Liver (tissue), 8 donors: ENCODE measurements at regions not wholly inside any gene's neighbourhood (a gene's known extent, or its start where the extent isn't known, plus 50 kb on each side); places are given as distances from the start of the nearest gene placed in this dataset.

Source experiments
- DNase-seq: peaks from one replicate; pipeline ENCODE4 v3.0.0-alpha.2; 2017; ENCODE audit warnings: low spot score
- H3K27ac ChIP-seq, 2 donors: one replicate each; pipeline ENCODE4 v1.7.0; 2013; ENCODE audit warnings: inconsistent platforms in 2 of 2, low read length in 2 of 2, control low read depth in 1 of 2, low read depth in 1 of 2, mild to moderate bottlenecking in 1 of 2
- H3K27me3 ChIP-seq, 4 donors: one replicate each; pipeline versions ENCODE4 v1.6.1 to v1.7.0; 2013; ENCODE audit warnings: low read length in 3 of 4, inconsistent platforms in 1 of 4, mild to moderate bottlenecking in 1 of 4, moderate library complexity in 1 of 4; ENCODE audit not compliant: control insufficient read depth in 4 of 4, insufficient read depth in 4 of 4
- H3K36me3 ChIP-seq, 4 donors: one replicate each; pipeline versions ENCODE4 v1.6.1 to v1.7.0; 2013; ENCODE audit warnings: low read length in 3 of 4, mild to moderate bottlenecking in 3 of 4, low read depth in 1 of 4, moderate library complexity in 1 of 4; ENCODE audit not compliant: control insufficient read depth in 4 of 4, insufficient read depth in 3 of 4
- H3K4me1 ChIP-seq, 4 donors: one replicate each; pipeline versions ENCODE4 v1.6.1 to v1.7.0; 2013; ENCODE audit warnings: low read length in 3 of 4, mild to moderate bottlenecking in 3 of 4, moderate library complexity in 1 of 4; ENCODE audit not compliant: control insufficient read depth in 4 of 4, insufficient read depth in 4 of 4
- H3K4me3 ChIP-seq, 3 donors: one replicate each; pipeline versions ENCODE4 v1.6.1 to v1.7.0; 2013; ENCODE audit warnings: low read length in 3 of 3, control low read depth in 1 of 3, low read depth in 1 of 3, mild to moderate bottlenecking in 1 of 3
- H3K9ac ChIP-seq, 2 donors: one replicate each; pipeline ENCODE4 v1.7.0; 2013; ENCODE audit warnings: low read length in 2 of 2, mild to moderate bottlenecking in 2 of 2, moderate library complexity in 2 of 2, control low read depth in 1 of 2, low read depth in 1 of 2
- H3K9me3 ChIP-seq, 4 donors: one replicate each; pipeline versions ENCODE4 v1.6.1 to v1.7.0; 2013; ENCODE audit warnings: low read length in 3 of 4; ENCODE audit not compliant: control insufficient read depth in 4 of 4
- EGR1 ChIP-seq, 2 donors: IDR thresholded peaks; 2 replicates each; pipeline ENCODE4 v1.6.1; 2016 to 2018; ENCODE audit warnings: antibody characterized with exemption in 2 of 2, low read depth in 2 of 2
- FOXA1 ChIP-seq: IDR thresholded peaks from 2 replicates; pipeline ENCODE4 v1.6.1; 2016; ENCODE audit warnings: antibody characterized with exemption
- FOXA2 ChIP-seq: IDR thresholded peaks from 2 replicates; pipeline ENCODE4 v1.6.1; 2016; ENCODE audit warnings: antibody characterized with exemption
- GABPA ChIP-seq, 2 donors: IDR thresholded peaks in 1 of 2; conservative IDR thresholded peaks in 1 of 2; 2 replicates each; pipeline ENCODE4 v1.6.1; 2016; ENCODE audit warnings: antibody characterized with exemption in 2 of 2, mild to moderate bottlenecking in 1 of 2, moderate library complexity in 1 of 2
- HNF4A ChIP-seq, 2 donors: conservative IDR thresholded peaks; 2 replicates each; pipeline ENCODE4 v1.6.1; 2016; ENCODE audit warnings: antibody characterized with exemption in 2 of 2, mild to moderate bottlenecking in 2 of 2
- HNF4G ChIP-seq: IDR thresholded peaks from 2 replicates; pipeline ENCODE4 v1.6.1; 2016; ENCODE audit warnings: antibody characterized with exemption
- JUND ChIP-seq, 2 donors: IDR thresholded peaks; 2 replicates each; pipeline ENCODE4 v1.6.1; 2016; ENCODE audit warnings: antibody characterized with exemption in 2 of 2
- NR2F2 ChIP-seq: IDR thresholded peaks from 2 replicates; pipeline ENCODE4 v1.6.1; 2016; ENCODE audit warnings: antibody characterized with exemption
- RAD21 ChIP-seq, 2 donors: IDR thresholded peaks; 2 replicates each; pipeline ENCODE4 v1.6.1; 2016; ENCODE audit warnings: antibody characterized with exemption in 2 of 2, mild to moderate bottlenecking in 2 of 2
- RXRA ChIP-seq, 2 donors: IDR thresholded peaks; 2 replicates each; pipeline ENCODE4 v1.6.1; 2017 to 2018; ENCODE audit warnings: antibody characterized with exemption in 2 of 2, mild to moderate bottlenecking in 1 of 2
- SP1 ChIP-seq: IDR thresholded peaks from 2 replicates; pipeline ENCODE4 v1.6.1; 2018; ENCODE audit warnings: antibody characterized with exemption, mild to moderate bottlenecking
- TAF1 ChIP-seq: conservative IDR thresholded peaks from 2 replicates; pipeline ENCODE4 v1.6.1; 2016; ENCODE audit warnings: antibody characterized with exemption, mild to moderate bottlenecking
- YY1 ChIP-seq: IDR thresholded peaks from 2 replicates; pipeline ENCODE4 v1.6.1; 2016; ENCODE audit warnings: antibody characterized with exemption, mild to moderate bottlenecking
- WGBS: extraction: QIAGEN DNeasy Blood & Tissue Kit; methylation state at CpG from one replicate; pipeline ENCODE4 v1.1.7; 2013; 5-methylcytosine and 5-hydroxymethylcytosine counted together
- TF ChIP-seq, protein P1 (sequence below): IDR thresholded peaks from 2 replicates; pipeline ENCODE4 v1.6.1; 2016; ENCODE audit warnings: antibody characterized with exemption, mild to moderate bottlenecking
- TF ChIP-seq, protein P2 (sequence below): IDR thresholded peaks from 2 replicates; pipeline ENCODE4 v1.6.1; 2016; ENCODE audit warnings: antibody characterized with exemption
- TF ChIP-seq, protein P3 (sequence below): fragments of 150-350 bp; IDR thresholded peaks from 2 replicates; pipeline ENCODE4 v1.5.1; 2017; ENCODE audit warnings: improper control_type of control experiment, low read depth, low read length; ENCODE audit not compliant: missing input control
- TF ChIP-seq, protein P4 (sequence below): IDR thresholded peaks from 2 replicates; pipeline ENCODE4 v1.6.1; 2016; ENCODE audit warnings: antibody characterized with exemption
- TF ChIP-seq, protein P5 (sequence below): IDR thresholded peaks from 2 replicates; pipeline ENCODE4 v1.6.1; 2016; ENCODE audit warnings: antibody characterized with exemption
- donor health status: healthy.
- donor health status: healthy.
- donor health status: healthy.
- donor health status: healthy.
- donor health status: healthy.

DNA sequence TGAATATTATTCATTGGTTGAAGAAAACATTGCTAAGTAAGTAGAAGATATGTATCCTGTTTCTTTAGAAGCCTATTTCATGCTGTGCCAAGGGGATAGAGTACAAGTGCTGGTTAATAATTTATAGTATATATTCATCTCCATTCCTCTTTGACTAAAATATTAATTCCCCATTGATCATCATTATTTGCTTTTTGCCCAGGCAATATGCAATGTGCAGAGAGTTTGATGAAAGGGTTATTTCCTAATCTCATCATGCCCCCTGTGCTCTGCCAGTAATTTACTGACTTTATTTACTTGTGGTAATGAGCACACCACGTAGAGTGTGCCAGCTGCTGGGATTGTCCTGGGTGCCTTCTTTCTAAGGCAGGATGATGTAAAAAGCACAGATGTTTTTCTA is 180.9 kb downstream of the REEP3 start:
- Histone ChIP-seq H3K4me1 (peaks cover 13 to 38% (median 30%) of the 10 kb centered on the region in 4 donors), H3K27me3 (no peaks in the 10 kb centered on the region), H3K4me3 (no peak overlapping the region), H3K9ac (no peak overlapping the region), H3K9me3 (no peaks in the 10 kb centered on the region), H3K36me3 (no peaks in the 10 kb centered on the region), H3K27ac (peak overlapping the region; percentile 25 to 49)
- no peak for DNase-seq
- peak; percentile 72 for TF ChIP-seq FOXA1
- TF ChIP-seq, protein P1, sequence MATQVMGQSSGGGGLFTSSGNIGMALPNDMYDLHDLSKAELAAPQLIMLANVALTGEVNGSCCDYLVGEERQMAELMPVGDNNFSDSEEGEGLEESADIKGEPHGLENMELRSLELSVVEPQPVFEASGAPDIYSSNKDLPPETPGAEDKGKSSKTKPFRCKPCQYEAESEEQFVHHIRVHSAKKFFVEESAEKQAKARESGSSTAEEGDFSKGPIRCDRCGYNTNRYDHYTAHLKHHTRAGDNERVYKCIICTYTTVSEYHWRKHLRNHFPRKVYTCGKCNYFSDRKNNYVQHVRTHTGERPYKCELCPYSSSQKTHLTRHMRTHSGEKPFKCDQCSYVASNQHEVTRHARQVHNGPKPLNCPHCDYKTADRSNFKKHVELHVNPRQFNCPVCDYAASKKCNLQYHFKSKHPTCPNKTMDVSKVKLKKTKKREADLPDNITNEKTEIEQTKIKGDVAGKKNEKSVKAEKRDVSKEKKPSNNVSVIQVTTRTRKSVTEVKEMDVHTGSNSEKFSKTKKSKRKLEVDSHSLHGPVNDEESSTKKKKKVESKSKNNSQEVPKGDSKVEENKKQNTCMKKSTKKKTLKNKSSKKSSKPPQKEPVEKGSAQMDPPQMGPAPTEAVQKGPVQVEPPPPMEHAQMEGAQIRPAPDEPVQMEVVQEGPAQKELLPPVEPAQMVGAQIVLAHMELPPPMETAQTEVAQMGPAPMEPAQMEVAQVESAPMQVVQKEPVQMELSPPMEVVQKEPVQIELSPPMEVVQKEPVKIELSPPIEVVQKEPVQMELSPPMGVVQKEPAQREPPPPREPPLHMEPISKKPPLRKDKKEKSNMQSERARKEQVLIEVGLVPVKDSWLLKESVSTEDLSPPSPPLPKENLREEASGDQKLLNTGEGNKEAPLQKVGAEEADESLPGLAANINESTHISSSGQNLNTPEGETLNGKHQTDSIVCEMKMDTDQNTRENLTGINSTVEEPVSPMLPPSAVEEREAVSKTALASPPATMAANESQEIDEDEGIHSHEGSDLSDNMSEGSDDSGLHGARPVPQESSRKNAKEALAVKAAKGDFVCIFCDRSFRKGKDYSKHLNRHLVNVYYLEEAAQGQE: peak; percentile 58
- TF ChIP-seq, protein P2, sequence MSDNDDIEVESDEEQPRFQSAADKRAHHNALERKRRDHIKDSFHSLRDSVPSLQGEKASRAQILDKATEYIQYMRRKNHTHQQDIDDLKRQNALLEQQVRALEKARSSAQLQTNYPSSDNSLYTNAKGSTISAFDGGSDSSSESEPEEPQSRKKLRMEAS: peak; percentile 73
- TF ChIP-seq NR2F2: no peak
- peak; percentile 53 for TF ChIP-seq HNF4G
- peak in 1 of 2 donors; percentile 65 for TF ChIP-seq EGR1 (IDR thresholded peaks at IDR 0.05; ENCODE audit: low read depth in 2 of 2)
- TF ChIP-seq TAF1: no peak
- TF ChIP-seq, protein P3, sequence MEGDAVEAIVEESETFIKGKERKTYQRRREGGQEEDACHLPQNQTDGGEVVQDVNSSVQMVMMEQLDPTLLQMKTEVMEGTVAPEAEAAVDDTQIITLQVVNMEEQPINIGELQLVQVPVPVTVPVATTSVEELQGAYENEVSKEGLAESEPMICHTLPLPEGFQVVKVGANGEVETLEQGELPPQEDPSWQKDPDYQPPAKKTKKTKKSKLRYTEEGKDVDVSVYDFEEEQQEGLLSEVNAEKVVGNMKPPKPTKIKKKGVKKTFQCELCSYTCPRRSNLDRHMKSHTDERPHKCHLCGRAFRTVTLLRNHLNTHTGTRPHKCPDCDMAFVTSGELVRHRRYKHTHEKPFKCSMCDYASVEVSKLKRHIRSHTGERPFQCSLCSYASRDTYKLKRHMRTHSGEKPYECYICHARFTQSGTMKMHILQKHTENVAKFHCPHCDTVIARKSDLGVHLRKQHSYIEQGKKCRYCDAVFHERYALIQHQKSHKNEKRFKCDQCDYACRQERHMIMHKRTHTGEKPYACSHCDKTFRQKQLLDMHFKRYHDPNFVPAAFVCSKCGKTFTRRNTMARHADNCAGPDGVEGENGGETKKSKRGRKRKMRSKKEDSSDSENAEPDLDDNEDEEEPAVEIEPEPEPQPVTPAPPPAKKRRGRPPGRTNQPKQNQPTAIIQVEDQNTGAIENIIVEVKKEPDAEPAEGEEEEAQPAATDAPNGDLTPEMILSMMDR: no peak
- TF ChIP-seq, protein P4, sequence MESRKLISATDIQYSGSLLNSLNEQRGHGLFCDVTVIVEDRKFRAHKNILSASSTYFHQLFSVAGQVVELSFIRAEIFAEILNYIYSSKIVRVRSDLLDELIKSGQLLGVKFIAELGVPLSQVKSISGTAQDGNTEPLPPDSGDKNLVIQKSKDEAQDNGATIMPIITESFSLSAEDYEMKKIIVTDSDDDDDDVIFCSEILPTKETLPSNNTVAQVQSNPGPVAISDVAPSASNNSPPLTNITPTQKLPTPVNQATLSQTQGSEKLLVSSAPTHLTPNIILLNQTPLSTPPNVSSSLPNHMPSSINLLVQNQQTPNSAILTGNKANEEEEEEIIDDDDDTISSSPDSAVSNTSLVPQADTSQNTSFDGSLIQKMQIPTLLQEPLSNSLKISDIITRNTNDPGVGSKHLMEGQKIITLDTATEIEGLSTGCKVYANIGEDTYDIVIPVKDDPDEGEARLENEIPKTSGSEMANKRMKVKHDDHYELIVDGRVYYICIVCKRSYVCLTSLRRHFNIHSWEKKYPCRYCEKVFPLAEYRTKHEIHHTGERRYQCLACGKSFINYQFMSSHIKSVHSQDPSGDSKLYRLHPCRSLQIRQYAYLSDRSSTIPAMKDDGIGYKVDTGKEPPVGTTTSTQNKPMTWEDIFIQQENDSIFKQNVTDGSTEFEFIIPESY: peak; percentile 86
- peak; percentile 95 for TF ChIP-seq FOXA2
- peak in 1 of 2 donors; percentile 44 for TF ChIP-seq GABPA (IDR thresholded peaks at IDR 0.05 in 1 of 2, conservative IDR thresholded peaks at IDR 0.05 in 1 of 2)
- TF ChIP-seq SP1: peak; percentile 80
- TF ChIP-seq RXRA (IDR thresholded peaks at IDR 0.05): peak; percentile 76 to 90
- TF ChIP-seq HNF4A (conservative IDR thresholded peaks at IDR 0.05): peak; percentile 82 to 88
- TF ChIP-seq, protein P5, sequence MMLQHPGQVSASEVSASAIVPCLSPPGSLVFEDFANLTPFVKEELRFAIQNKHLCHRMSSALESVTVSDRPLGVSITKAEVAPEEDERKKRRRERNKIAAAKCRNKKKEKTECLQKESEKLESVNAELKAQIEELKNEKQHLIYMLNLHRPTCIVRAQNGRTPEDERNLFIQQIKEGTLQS: peak; percentile 89
- peak; percentile 57 to 58 for TF ChIP-seq RAD21 (IDR thresholded peaks at IDR 0.05)
- TF ChIP-seq JUND (IDR thresholded peaks at IDR 0.05): peak; percentile 61 to 88
- peak; percentile 76 for TF ChIP-seq YY1
- WGBS: 21% methylated on average over 1 of the region's 1 CpG
